ENCODE measurements at regions not wholly inside any gene's neighbourhood (a gene's known extent, or its start where the extent isn't known, plus 50 kb on each side); places are given as distances from the start of the nearest gene placed in this dataset.
"Not testable (repeated sequence)": the region's sequence is repeated elsewhere in the genome, so short reads cannot be mapped to it uniquely, and the experiment has no call there.

DNA sequence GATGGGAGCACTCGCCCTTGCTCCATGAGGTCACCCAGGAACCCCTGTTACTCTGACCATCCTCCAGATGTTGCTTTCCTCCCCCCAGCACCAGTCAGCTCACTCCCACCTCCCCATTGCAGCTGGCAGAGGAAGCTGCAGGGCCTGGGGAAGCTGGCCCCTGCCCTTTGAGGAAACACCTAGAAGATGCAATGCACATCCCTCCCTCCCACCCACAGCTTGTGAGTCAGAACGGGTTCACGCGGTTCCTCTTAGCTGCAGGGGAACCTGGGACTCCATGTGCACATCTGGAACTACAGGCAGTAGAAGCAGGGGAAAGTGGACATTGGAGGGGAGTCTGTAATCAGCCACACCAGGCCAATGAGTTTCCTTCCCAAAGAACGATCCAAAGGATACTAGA, 96.9 kb downstream of the KATNIP start:
- no peak overlapping the region for H3K27ac ChIP-seq
- no peak for DNase-seq (ENCODE audit: low spot score in 2 of 2)
- H3K27me3 ChIP-seq = no peaks in the 10 kb centered on the region
- H3K4me3 ChIP-seq = no peak overlapping the region
- TF ChIP-seq, protein P1, sequence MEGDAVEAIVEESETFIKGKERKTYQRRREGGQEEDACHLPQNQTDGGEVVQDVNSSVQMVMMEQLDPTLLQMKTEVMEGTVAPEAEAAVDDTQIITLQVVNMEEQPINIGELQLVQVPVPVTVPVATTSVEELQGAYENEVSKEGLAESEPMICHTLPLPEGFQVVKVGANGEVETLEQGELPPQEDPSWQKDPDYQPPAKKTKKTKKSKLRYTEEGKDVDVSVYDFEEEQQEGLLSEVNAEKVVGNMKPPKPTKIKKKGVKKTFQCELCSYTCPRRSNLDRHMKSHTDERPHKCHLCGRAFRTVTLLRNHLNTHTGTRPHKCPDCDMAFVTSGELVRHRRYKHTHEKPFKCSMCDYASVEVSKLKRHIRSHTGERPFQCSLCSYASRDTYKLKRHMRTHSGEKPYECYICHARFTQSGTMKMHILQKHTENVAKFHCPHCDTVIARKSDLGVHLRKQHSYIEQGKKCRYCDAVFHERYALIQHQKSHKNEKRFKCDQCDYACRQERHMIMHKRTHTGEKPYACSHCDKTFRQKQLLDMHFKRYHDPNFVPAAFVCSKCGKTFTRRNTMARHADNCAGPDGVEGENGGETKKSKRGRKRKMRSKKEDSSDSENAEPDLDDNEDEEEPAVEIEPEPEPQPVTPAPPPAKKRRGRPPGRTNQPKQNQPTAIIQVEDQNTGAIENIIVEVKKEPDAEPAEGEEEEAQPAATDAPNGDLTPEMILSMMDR (IDR thresholded peaks at IDR 0.05) = no peak
- no peaks in the 10 kb centered on the region for H3K4me1 ChIP-seq
- H3K9me3 ChIP-seq = no peaks in the 10 kb centered on the region
- intact Hi-C loops (cut with DNase I) = no loop called here
- H3K36me3 ChIP-seq = peaks cover 0 to 11% of the 10 kb centered on the region in 2 donors

DNA sequence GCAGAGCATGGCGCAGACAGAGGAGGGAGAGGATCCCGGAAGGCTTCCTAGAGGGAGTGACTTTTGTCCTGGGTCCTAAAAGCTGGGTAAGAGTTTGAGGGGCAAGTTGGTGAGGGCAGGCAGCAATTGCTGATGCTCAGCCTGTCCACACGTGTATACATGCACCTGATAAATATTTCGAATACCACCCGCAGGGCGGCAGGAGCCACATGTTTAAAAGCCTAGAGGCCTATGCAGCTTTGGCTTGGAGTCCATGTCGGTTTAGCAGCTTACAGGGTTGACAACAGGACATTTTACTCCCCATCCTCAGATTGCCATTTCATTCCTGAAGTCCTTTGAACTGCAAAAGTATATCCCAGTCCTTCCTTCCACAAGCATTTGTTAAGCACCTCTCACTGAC, 99.1 kb downstream of the KATNIP start:
- DNase-seq (ENCODE audit: low spot score in 2 of 2) = no peak
- H3K4me3 ChIP-seq = no peak overlapping the region
- H3K27me3 ChIP-seq = no peaks in the 10 kb centered on the region
- H3K4me1 ChIP-seq = no peaks in the 10 kb centered on the region
- intact Hi-C loops (cut with DNase I) = no loop called here
- peaks cover 0 to 11% of the 10 kb centered on the region in 2 donors for H3K36me3 ChIP-seq
- TF ChIP-seq, protein P1 (IDR thresholded peaks at IDR 0.05) = no peak
- H3K9me3 ChIP-seq = no peaks in the 10 kb centered on the region
- H3K27ac ChIP-seq = no peak overlapping the region

DNA sequence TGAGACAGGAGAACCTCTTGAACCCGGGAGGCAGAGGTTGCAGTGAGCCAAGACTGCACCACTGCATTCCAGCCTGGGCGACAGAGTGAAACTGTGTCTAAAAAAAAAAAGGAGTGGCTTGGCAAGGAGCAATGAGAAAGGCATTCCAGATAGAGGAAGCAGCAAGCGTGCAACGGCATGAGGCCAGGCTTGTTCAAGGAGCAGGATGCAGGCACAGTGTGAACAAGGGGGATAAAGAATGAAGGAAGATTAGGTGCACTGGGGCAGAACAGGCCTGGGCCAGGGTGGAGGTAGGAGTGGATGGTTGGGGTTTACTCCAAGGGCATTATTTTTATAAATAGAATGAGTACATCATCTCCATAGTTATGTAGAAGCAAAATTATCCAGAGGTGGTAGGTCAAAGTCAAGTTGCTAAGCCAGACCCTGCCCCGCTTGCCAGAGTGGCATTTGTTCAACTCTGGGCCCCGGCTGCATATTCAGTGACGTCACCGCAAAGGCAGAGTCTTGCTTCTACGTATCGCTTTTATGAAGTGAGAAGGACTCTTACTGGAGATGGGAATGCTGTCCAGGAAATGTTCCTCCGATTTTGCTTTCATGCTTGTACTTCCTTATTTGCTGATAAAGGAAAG, 100.2 kb downstream of the KATNIP start:
- peaks cover 0 to 11% of the 10 kb centered on the region in 2 donors for H3K36me3 ChIP-seq
- no peaks in the 10 kb centered on the region for H3K9me3 ChIP-seq
- no peaks in the 10 kb centered on the region for H3K4me1 ChIP-seq
- TF ChIP-seq, protein P1 (IDR thresholded peaks at IDR 0.05) = no peak
- H3K4me3 ChIP-seq = no peak overlapping the region
- intact Hi-C loops (cut with DNase I) = no loop called here
- no peaks in the 10 kb centered on the region for H3K27me3 ChIP-seq
- no peak overlapping the region for H3K27ac ChIP-seq
- DNase-seq (ENCODE audit: low spot score in 2 of 2) = no peak

DNA sequence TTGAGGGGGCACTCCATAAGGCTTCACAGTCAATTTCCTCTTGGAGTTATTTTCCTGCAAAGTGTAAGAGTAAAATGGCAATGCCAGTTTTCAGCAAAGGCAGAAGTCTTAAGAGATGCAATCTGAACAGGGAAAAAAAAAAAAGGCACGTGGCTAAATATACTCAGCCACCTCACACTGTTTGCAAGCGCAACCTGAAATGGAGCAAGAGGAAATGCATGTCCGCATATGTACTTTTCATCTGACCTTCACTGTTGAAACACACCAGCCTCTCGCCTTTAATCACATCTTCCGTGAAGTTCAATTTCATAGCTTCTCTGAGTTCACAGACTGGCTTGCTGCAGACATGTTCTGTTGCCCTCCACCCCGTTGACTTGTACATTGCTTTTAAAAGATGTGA, 101.4 kb downstream of the KATNIP start:
- Histone ChIP-seq H3K4me3 (no peak overlapping the region), H3K27me3 (no peaks in the 10 kb centered on the region), H3K36me3 (peaks cover 0 to 11% of the 10 kb centered on the region in 2 donors), H3K27ac (no peak overlapping the region), H3K4me1 (no peaks in the 10 kb centered on the region), H3K9me3 (no peaks in the 10 kb centered on the region)
- intact Hi-C loops (cut with DNase I) = no loop called here
- TF ChIP-seq, protein P1 (IDR thresholded peaks at IDR 0.05) = no peak
- no peak for DNase-seq (ENCODE audit: low spot score in 2 of 2)

DNA sequence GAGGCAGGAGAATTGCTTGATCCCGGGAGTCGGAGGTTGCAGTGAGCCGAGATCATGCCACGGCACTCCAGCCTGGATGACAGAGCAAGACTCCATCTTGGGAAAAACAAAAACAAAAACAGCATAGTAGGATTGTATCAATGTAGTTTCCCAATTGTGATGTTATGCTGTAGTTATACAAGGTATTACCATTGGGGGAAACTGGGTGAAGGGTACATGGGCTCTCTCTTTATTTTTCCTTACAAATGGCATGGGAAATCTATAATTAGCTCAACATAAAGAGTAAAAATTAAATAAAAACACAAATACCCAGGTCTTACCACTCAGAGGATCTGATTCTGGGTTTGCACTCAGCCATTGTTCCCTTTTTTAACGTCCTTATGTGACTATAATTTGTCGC, 107.9 kb downstream of the KATNIP start:
- Histone ChIP-seq H3K9me3 (no peaks in the 10 kb centered on the region), H3K27me3 (no peaks in the 10 kb centered on the region), H3K4me3 (no peak overlapping the region), H3K27ac (no peak overlapping the region), H3K4me1 (no peaks in the 10 kb centered on the region), H3K36me3 (peaks cover 0 to 6% of the 10 kb centered on the region in 2 donors)
- intact Hi-C loops (cut with DNase I) = no loop called here
- no peak for DNase-seq (ENCODE audit: low spot score in 2 of 2)
- TF ChIP-seq, protein P1 (IDR thresholded peaks at IDR 0.05) = no peak

DNA sequence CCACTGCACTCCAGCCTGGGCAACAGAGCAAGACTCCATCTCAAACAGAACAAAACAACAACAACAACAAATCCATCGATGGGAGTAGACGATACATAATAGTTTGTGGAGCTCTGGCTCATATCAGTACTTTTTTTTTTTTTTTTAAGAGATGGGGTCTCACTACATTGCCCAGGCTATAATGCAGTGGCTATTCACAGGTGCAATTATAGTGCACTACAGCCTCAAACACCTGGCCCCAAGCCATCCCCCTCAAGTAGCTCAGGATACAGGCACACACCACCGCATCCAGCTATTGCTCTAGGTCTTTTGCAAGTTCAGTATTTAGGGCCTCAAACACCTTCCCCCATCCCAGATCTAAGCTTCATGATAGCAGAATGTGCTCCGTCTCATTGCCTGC, 110.6 kb downstream of the KATNIP start:
- TF ChIP-seq, protein P1 (IDR thresholded peaks at IDR 0.05) = no peak
- Histone ChIP-seq H3K36me3 (peaks cover 2 to 12% of the 10 kb centered on the region in 2 donors), H3K9me3 (no peaks in the 10 kb centered on the region), H3K27ac (no peak overlapping the region), H3K27me3 (no peaks in the 10 kb centered on the region), H3K4me1 (no peaks in the 10 kb centered on the region), H3K4me3 (no peak overlapping the region)
- no peak for DNase-seq (ENCODE audit: low spot score in 2 of 2)
- intact Hi-C loops (cut with DNase I) = no loop called here

DNA sequence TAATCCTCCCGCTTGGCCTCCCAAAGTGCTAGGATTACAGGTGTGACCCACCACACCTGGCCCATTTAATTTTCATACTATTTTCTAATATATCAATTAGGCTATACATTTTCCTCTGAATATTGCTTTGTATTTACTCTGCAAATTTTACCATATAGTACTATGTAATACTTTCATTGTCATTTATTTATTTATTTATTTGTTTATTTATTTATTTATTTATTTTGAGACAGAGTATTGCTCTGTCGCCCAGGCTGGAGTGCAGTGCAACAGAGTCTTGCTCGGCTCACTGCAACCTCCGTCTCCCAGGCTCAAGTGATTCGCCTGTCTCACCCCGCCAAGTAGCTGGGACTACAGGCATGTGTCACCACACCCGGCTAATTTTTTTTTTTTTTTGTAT, 113.3 kb downstream of the KATNIP start:
- H3K4me3 ChIP-seq; DNase-seq (ENCODE audit: low spot score in 2 of 2); intact Hi-C loops (cut with DNase I); H3K9me3 ChIP-seq; H3K27me3 ChIP-seq; H3K4me1 ChIP-seq; H3K27ac ChIP-seq: not testable (repeated sequence)
- H3K36me3 ChIP-seq = peaks cover 2 to 12% of the 10 kb centered on the region in 2 donors
